ENCODE measurements at regions not wholly inside any gene's neighbourhood (a gene's known extent, or its start where the extent isn't known, plus 50 kb on each side); places are given as distances from the start of the nearest gene placed in this dataset.
"Not testable (repeated sequence)": the region's sequence is repeated elsewhere in the genome, so short reads cannot be mapped to it uniquely, and the experiment has no call there.

DNA sequence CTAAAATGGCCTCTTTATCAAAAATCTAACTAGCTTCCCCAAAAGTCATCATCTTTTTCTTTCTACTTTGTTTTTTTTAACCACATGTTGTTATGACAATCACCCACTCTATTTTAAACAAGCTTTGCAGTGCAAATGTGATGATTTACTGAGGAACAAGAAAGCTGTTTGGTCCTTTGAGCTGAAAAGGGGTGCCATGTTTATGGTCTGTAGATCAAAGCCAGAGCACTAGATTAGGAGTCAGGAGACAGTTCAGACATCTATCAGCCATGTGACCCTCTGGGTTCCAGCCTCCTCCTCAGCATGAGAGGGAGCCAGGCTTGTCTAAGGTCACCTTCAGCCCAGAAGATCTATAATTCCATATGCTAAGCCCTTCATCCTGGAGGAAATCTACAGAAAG lies 65.9 kb downstream of the RPL22L1 start:
- Histone ChIP-seq H3K36me3 (no peaks in the 10 kb centered on the region), H3K4me3 (ENCODE audit: low read depth, low read length) (no peak overlapping the region), H3K27me3 (ENCODE audit: insufficient read depth, low read depth, severe bottlenecking) (no peaks in the 10 kb centered on the region), H3K27ac (no peak overlapping the region), H3K9me3 (ENCODE audit: severe bottlenecking) (no peaks in the 10 kb centered on the region)
- DNase-seq, result no peak
- TF ChIP-seq, protein P1, sequence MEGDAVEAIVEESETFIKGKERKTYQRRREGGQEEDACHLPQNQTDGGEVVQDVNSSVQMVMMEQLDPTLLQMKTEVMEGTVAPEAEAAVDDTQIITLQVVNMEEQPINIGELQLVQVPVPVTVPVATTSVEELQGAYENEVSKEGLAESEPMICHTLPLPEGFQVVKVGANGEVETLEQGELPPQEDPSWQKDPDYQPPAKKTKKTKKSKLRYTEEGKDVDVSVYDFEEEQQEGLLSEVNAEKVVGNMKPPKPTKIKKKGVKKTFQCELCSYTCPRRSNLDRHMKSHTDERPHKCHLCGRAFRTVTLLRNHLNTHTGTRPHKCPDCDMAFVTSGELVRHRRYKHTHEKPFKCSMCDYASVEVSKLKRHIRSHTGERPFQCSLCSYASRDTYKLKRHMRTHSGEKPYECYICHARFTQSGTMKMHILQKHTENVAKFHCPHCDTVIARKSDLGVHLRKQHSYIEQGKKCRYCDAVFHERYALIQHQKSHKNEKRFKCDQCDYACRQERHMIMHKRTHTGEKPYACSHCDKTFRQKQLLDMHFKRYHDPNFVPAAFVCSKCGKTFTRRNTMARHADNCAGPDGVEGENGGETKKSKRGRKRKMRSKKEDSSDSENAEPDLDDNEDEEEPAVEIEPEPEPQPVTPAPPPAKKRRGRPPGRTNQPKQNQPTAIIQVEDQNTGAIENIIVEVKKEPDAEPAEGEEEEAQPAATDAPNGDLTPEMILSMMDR (IDR thresholded peaks at IDR 0.05; ENCODE audit: low read depth, low read length), result no peak

DNA sequence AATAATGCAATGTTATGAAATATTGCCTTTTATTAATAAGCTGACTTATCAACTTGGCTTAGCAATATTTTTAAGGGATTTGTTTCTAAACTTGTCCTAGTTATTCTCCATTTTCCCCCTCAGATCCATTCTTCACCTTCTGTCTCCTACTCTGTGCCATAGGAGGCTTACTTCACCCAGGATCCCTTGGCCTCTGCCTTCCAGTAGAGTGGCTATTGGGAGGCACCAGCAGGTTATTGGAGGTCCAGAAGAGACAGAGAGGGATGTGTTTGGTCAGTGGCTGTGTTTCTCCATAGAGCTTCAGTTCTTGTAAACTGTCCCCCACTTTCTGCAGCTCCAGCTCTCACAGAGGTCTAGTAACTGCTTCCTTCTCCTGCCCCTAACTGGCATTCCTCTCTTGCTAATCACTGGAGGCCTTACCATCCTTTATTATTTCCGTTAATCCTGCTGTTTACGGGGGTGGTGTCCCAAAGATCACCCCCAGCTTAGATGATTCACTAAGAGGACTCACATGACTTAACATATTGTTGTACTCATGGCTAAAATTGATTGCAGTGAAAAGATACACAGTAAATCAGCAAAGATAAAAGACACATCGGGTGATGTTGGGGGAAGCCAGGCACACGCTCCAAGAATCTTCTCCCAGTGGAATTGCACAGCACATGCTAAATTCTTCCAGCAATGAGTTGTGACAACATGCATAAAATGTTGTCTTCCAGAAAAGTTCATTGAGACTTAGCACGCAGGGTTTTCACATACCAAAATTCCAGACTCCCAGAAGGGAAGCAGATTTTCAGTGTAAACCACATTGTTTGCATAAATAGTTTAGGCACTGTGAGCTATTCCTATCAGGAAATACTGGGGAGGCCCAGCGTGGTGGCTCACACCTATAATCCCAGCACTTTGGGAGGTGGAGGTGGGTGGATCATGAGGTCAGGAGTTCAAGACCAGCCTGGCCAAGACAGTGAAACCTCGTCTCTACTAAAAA lies 67.5 kb downstream of the RPL22L1 start:
- Histone ChIP-seq H3K27ac (no peak overlapping the region), H3K4me3 (ENCODE audit: low read depth, low read length) (no peak overlapping the region), H3K27me3 (ENCODE audit: insufficient read depth, low read depth, severe bottlenecking) (no peaks in the 10 kb centered on the region), H3K36me3 (no peaks in the 10 kb centered on the region), H3K9me3 (ENCODE audit: severe bottlenecking) (no peaks in the 10 kb centered on the region)
- TF ChIP-seq, protein P1 (IDR thresholded peaks at IDR 0.05; ENCODE audit: low read depth, low read length), result no peak
- no peak for DNase-seq

DNA sequence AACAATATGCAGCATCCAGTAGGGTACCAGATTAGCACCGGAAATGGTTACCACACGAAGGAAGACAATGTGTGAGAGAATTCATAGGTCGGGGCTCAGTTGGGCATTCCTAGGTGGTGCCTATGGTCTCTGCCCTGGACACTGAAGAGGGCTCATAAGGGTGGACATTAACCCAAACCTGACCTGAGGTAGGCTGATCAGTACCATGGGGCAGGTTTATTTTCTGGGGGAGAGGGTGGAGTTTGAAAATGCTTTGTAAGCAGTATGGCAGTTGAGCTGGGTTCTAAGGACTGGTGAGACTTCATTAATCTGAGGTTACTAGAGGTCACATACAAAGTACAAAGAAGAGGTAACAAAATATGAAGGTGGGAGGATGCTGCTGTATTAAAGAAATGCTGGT lies 68.4 kb downstream of the RPL22L1 start:
- no peak for DNase-seq
- H3K4me3 ChIP-seq (ENCODE audit: low read depth, low read length), result no peak overlapping the region
- H3K27ac ChIP-seq, result no peak overlapping the region
- TF ChIP-seq, protein P1 (IDR thresholded peaks at IDR 0.05; ENCODE audit: low read depth, low read length), result no peak
- H3K27me3 ChIP-seq (ENCODE audit: insufficient read depth, low read depth, severe bottlenecking), result no peaks in the 10 kb centered on the region
- H3K9me3 ChIP-seq (ENCODE audit: severe bottlenecking), result no peaks in the 10 kb centered on the region
- H3K36me3 ChIP-seq, result no peaks in the 10 kb centered on the region

DNA sequence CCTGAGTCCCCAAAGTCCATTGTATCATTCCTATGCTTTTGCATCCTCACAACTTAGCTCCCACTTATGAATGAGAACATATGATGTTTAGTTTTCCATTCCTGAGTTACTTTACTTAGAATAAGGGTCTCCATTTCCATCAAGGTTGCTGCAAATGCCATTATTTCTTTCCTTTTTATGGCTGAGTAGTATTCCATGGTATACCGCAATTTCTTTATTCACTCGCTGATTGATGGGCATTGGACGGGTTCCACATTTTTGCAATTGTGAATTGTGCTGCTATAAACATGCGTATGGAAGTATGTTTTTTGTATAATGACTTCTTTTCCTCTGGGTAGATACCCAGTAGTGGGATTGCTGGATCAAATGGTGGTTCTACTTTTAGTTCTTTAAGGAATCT lies 69.7 kb downstream of the RPL22L1 start:
- not testable (repeated sequence) for H3K27me3 ChIP-seq (ENCODE audit: insufficient read depth, low read depth, severe bottlenecking); H3K9me3 ChIP-seq (ENCODE audit: severe bottlenecking); H3K36me3 ChIP-seq; H3K4me3 ChIP-seq (ENCODE audit: low read depth, low read length); H3K27ac ChIP-seq; DNase-seq

DNA sequence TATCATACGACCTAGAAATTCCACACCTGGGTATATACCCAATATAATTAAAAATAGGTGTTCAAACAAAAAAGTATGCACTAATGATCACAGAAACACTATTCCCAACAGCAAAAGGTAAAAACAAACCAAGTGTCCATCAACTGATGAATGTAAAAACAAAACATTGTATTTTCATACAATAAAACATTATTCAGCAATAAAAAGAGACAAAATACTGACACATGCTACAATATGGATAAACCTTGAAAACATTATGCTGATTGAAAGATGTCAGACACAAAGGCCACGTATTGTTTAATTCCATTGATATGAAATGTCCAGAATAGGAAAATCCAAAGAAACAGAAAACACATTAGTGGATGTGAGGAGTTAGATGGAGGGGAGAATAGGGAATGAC lies 71.0 kb downstream of the RPL22L1 start:
- no peak overlapping the region for H3K4me3 ChIP-seq (ENCODE audit: low read depth, low read length)
- DNase-seq, result no peak
- TF ChIP-seq, protein P1 (IDR thresholded peaks at IDR 0.05; ENCODE audit: low read depth, low read length), result no peak
- no peaks in the 10 kb centered on the region for H3K9me3 ChIP-seq (ENCODE audit: severe bottlenecking)
- no peaks in the 10 kb centered on the region for H3K27me3 ChIP-seq (ENCODE audit: insufficient read depth, low read depth, severe bottlenecking)
- no peaks in the 10 kb centered on the region for H3K36me3 ChIP-seq
- no peak overlapping the region for H3K27ac ChIP-seq

DNA sequence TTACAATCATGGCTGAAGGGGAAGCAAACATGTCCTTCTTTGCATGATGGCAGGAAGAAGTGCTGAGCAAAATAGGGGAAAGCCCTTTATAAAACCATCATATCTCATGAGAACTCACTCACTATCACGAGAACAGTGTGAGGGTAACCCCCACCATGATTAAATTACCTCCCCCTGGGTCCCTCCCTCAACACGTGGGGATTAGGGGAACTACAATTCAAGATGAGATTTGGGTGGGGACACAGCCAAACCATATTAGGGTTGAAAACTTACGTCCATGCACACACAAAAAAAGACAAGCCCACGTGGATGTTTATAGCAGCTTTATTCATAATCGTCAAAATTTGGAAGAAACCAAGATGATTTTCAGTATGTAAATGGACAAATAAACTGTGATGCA lies 72.3 kb downstream of the RPL22L1 start:
- Histone ChIP-seq H3K27me3 (ENCODE audit: insufficient read depth, low read depth, severe bottlenecking) (no peaks in the 10 kb centered on the region), H3K9me3 (ENCODE audit: severe bottlenecking) (no peaks in the 10 kb centered on the region), H3K36me3 (no peaks in the 10 kb centered on the region), H3K4me3 (ENCODE audit: low read depth, low read length) (no peak overlapping the region), H3K27ac (no peak overlapping the region)
- no peak for DNase-seq
- TF ChIP-seq, protein P1 (IDR thresholded peaks at IDR 0.05; ENCODE audit: low read depth, low read length), result no peak

Measured in WERI-Rb-1 (cell line).